IMR-90 (cell line): ENCODE measurements at regions not wholly inside any gene's neighbourhood (a gene's known extent, or its start where the extent isn't known, plus 50 kb on each side); places are given as distances from the start of the nearest gene placed in this dataset.

Source experiments
- ATAC-seq: fragments of 200-7000 bp; cut with Tn5 transposase; 2 replicates; pipeline ENCODE4 v1.9.1; 2020; ENCODE audit warnings: low read depth, mild to moderate bottlenecking, moderate library complexity
- BruUV-seq: library from RNA; stranded (reverse); fragments of 400-500 nt; replicated peaks from 2 replicates; lab custom pipeline; 2021; lab: Mats Ljungman, UMichigan
- CTCF ChIA-PET: fragments of 300-600 bp; formaldehyde crosslinking; extraction: SDS; loops from one replicate; lab custom pipeline; 2021; ENCODE audit warnings: antibody characterized with exemption; lab: Yijun Ruan, JAX
- POLR2A ChIA-PET: fragments of 300-600 bp; sonication (Branson Sonifier 250); formaldehyde crosslinking; loops from one replicate; lab custom pipeline; 2022; ENCODE audit warnings: antibody characterized with exemption; ENCODE audit not compliant: unreplicated experiment; lab: Charles Lee
- DNase-seq: peaks from one replicate; pipeline ENCODE4 v3.0.0; 2013
- H2AFZ ChIP-seq: replicated peaks from 2 replicates; pipeline ENCODE3; 2013; ENCODE audit warnings: low read length, mild to moderate bottlenecking; ENCODE audit not compliant: poor library complexity
- H2AK5ac ChIP-seq: 2 replicates; pipeline ENCODE4 v1.6.1; 2013; ENCODE audit warnings: low read depth, low read length, inconsistent platforms
- H2AK9ac ChIP-seq: replicated peaks from 2 replicates; pipeline ENCODE3; 2013; ENCODE audit warnings: mild to moderate bottlenecking, low read depth, low read length, moderate library complexity; ENCODE audit not compliant: poor library complexity
- H2BK120ac ChIP-seq: 2 replicates; pipeline ENCODE4 v1.6.1; 2013; ENCODE audit warnings: low read depth, low read length, inconsistent platforms
- H2BK15ac ChIP-seq: 3 replicates; pipeline ENCODE4 v1.6.1; 2013; ENCODE audit warnings: low read depth, low read length, inconsistent platforms
- H2BK20ac ChIP-seq: 2 replicates; pipeline ENCODE4 v1.6.1; 2013; ENCODE audit warnings: low read depth, mild to moderate bottlenecking, inconsistent platforms, low read length, moderate library complexity
- H2BK5ac ChIP-seq: 2 replicates; pipeline ENCODE4 v1.6.1; 2013; ENCODE audit warnings: mild to moderate bottlenecking, low read depth, low read length, inconsistent platforms; ENCODE audit not compliant: poor library complexity, severe bottlenecking
- H3K14ac ChIP-seq: replicated peaks from 2 replicates; pipeline ENCODE4 v1.6.1; 2013; ENCODE audit warnings: low read depth, low read length, inconsistent platforms
- H3K18ac ChIP-seq: 2 replicates; pipeline ENCODE4 v1.6.1; 2013; ENCODE audit warnings: low read depth, low read length, control low read depth
- H3K23ac ChIP-seq: 2 replicates; pipeline ENCODE4 v1.6.1; 2013; ENCODE audit warnings: low read depth, low read length, inconsistent platforms
- H3K27ac ChIP-seq: 2 replicates; pipeline ENCODE4 v1.5.1; 2013; ENCODE audit warnings: mild to moderate bottlenecking, control low read depth, low read length; ENCODE audit not compliant: insufficient read depth
- H3K27me3 ChIP-seq: 2 replicates; pipeline ENCODE4 v1.6.1; 2013; ENCODE audit warnings: low read length; ENCODE audit not compliant: control insufficient read depth, insufficient read depth
- H3K36me3 ChIP-seq: 2 replicates; pipeline ENCODE4 v1.6.1; 2013; ENCODE audit warnings: low read length, mixed read lengths; ENCODE audit not compliant: control insufficient read depth, insufficient read depth
- H3K4ac ChIP-seq: 2 replicates; pipeline ENCODE4 v1.6.1; 2013; ENCODE audit warnings: low read depth, low read length, inconsistent platforms
- H3K4me1 ChIP-seq: 2 replicates; pipeline ENCODE4 v1.6.1; 2013; ENCODE audit warnings: low read length, mixed read lengths; ENCODE audit not compliant: control insufficient read depth, insufficient read depth
- H3K4me2 ChIP-seq: 2 replicates; pipeline ENCODE4 v1.6.1; 2013; ENCODE audit warnings: low read depth, mild to moderate bottlenecking, control low read depth, low read length, moderate library complexity
- H3K4me3 ChIP-seq: 2 replicates; pipeline ENCODE4 v1.5.1; 2013; ENCODE audit warnings: low read depth, mild to moderate bottlenecking, control low read depth, low read length, moderate library complexity; ENCODE audit not compliant: insufficient read depth
- H3K56ac ChIP-seq: 2 replicates; pipeline ENCODE4 v1.6.1; 2013; ENCODE audit warnings: low read length, inconsistent platforms; ENCODE audit not compliant: insufficient read depth; ENCODE audit errors: extremely low read depth
- H3K79me1 ChIP-seq, 2 experiments: 2 replicates each; pipeline ENCODE4 v1.6.1; 2013; ENCODE audit warnings: low read length in 2 of 2, inconsistent platforms in 1 of 2, low read depth in 1 of 2
- H3K9ac ChIP-seq: 2 replicates; pipeline ENCODE4 v1.6.1; 2013; ENCODE audit warnings: low read depth, low read length, control low read depth
- H3K9me1 ChIP-seq: 2 replicates; pipeline ENCODE4 v1.6.1; 2013; ENCODE audit warnings: low read length, inconsistent platforms; ENCODE audit not compliant: insufficient read depth
- H3K9me3 ChIP-seq: 2 replicates; pipeline ENCODE4 v1.6.1; 2013; ENCODE audit warnings: low read length; ENCODE audit not compliant: control insufficient read depth, insufficient read depth
- H4K20me1 ChIP-seq: 2 replicates; pipeline ENCODE4 v1.6.1; 2013; ENCODE audit warnings: low read length, inconsistent platforms; ENCODE audit not compliant: insufficient read depth
- H4K5ac ChIP-seq: 2 replicates; pipeline ENCODE4 v1.6.1; 2013; ENCODE audit warnings: mild to moderate bottlenecking, low read depth, low read length, control low read depth
- H4K8ac ChIP-seq, 2 experiments: 2 replicates each; pipeline ENCODE4 v1.6.1; 2013; ENCODE audit warnings: low read depth in 2 of 2, low read length in 2 of 2, control low read depth in 1 of 2, inconsistent platforms in 1 of 2
- H4K91ac ChIP-seq: 2 replicates; pipeline ENCODE4 v1.6.1; 2013; ENCODE audit warnings: low read depth, low read length, inconsistent platforms; ENCODE audit not compliant: insufficient read depth
- CEBPB ChIP-seq: IDR thresholded peaks from 2 replicates; pipeline ENCODE4 v1.6.1; 2012; ENCODE audit warnings: low read depth, low read length, improper control_type of control experiment
- WGBS, 2 experiments: methylation state at CpG; one replicate each; pipeline versions ENCODE4 v1.1.5 to v1.1.7; 2013; ENCODE audit warnings: missing lambda C conversion rate in 2 of 2; ENCODE audit not compliant: insufficient read length in 1 of 2; ENCODE audit errors: extremely low coverage in 2 of 2; 5-methylcytosine and 5-hydroxymethylcytosine counted together
- dilution Hi-C: fragments of 300-500 bp; cut with HindIII; formaldehyde crosslinking; loops from one replicate; pipeline ENCODE4 v1.14.3; 2018; ENCODE audit warnings: low sequenced_read_pairs; ENCODE audit not compliant: unreplicated experiment
- in situ Hi-C: fragments of 300-500 bp; cut with MboI; formaldehyde crosslinking; loops from 3 replicates; pipeline ENCODE4 v1.14.3; 2019; ENCODE audit warnings: low sequenced_read_pairs, inconsistent platforms, mixed read lengths
- intact Hi-C: fragments of 100-400 bp; cut with micrococcal nuclease; formaldehyde crosslinking; loops from 2 replicates; pipeline ENCODE4 v1.10.0; 2022
- TF ChIP-seq, protein P1 (sequence below): fragments of 150-350 bp; IDR thresholded peaks from 2 replicates; pipeline ENCODE4 v1.6.1; 2017; ENCODE audit warnings: mild to moderate bottlenecking, antibody characterized with exemption, low read length, low read depth

- Histone ChIP-seq H3K56ac (no peak overlapping the region), H3K79me1 (no peaks in the 10 kb centered on the region), H2AK9ac (no peak overlapping the region), H2BK120ac (no peak overlapping the region), H3K9me1 (no peaks in the 10 kb centered on the region; the same call in 1 of the 2 replicates), H3K4me1 (no peaks in the 10 kb centered on the region), H3K9me3 (no peaks in the 10 kb centered on the region), H3K4me2 (no peak overlapping the region), H3K4me3 (no peak overlapping the region), H3K9ac (no peak overlapping the region), H4K20me1 (no peaks in the 10 kb centered on the region), H2BK15ac (no peak overlapping the region), H3K36me3 (no peaks in the 10 kb centered on the region), H3K18ac (no peak overlapping the region), H3K14ac (no peak overlapping the region; the same call in 1 of the 2 replicates), H4K8ac (no peak overlapping the region), H2AFZ (no peak overlapping the region), H2AK5ac (no peak overlapping the region), H4K91ac (no peak overlapping the region), H3K4ac (no peak overlapping the region), H2BK20ac (no peak overlapping the region), H3K23ac (no peak overlapping the region), H2BK5ac (no peak overlapping the region), H3K27me3 (no peaks in the 10 kb centered on the region), H4K5ac (no peak overlapping the region), H3K27ac (no peak overlapping the region)
- in situ Hi-C loops (no loop called here), dilution Hi-C loops (no loop called here), intact Hi-C loops (loop anchor here (5.0 kb wide), 1 partner anchor 875 kb away; no protein-coding TSS in a partner anchor)
- no CpG with 5 or more reads among the region's 9 CpGs for WGBS, 2 experiments
- no TSS peak for BruUV-seq
- CTCF ChIA-PET, result interaction anchor here (0.6 kb wide), 1 partner anchor 13 kb away, joined by 3 read pairs; no protein-coding TSS in a partner anchor
- TF ChIP-seq, protein P1, sequence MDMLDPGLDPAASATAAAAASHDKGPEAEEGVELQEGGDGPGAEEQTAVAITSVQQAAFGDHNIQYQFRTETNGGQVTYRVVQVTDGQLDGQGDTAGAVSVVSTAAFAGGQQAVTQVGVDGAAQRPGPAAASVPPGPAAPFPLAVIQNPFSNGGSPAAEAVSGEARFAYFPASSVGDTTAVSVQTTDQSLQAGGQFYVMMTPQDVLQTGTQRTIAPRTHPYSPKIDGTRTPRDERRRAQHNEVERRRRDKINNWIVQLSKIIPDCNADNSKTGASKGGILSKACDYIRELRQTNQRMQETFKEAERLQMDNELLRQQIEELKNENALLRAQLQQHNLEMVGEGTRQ, result no peak
- TF ChIP-seq CEBPB, result peak; percentile 88
- DNase-seq, result no peak
- no peak for ATAC-seq
- POLR2A ChIA-PET, result no interaction called here
Measured at GRCh38 chr2:67772216-67773170, 290.3 kb downstream of the C1D start.
